Neural cell (in vitro differentiated cells): ENCODE measurements at regions not wholly inside any gene's neighbourhood (a gene's known extent, or its start where the extent isn't known, plus 50 kb on each side); places are given as distances from the start of the nearest gene placed in this dataset.

Experiments
- CTCF ChIP-seq: fragments of 450-650 bp; IDR thresholded peaks from 2 replicates; pipeline ENCODE4 v1.5.1; 2014; ENCODE audit warnings: antibody characterized with exemption, mild to moderate bottlenecking, moderate library complexity; ENCODE audit not compliant: poor library complexity, severe bottlenecking
- EP300 ChIP-seq: fragments of 450-650 bp; conservative IDR thresholded peaks from 2 replicates; pipeline ENCODE4 v1.6.1; 2014; ENCODE audit warnings: antibody characterized with exemption, mild to moderate bottlenecking, moderate library complexity; ENCODE audit not compliant: poor library complexity, severe bottlenecking
- EZH2 ChIP-seq: fragments of 200-600, 300-800 bp; shearing (Covaris generic), sonication (generic); IDR thresholded peaks from 2 replicates; pipeline ENCODE4 v1.6.1; 2014; ENCODE audit warnings: antibody characterized with exemption, low read length, borderline replicate concordance, mild to moderate bottlenecking; ENCODE audit not compliant: insufficient read depth, poor library complexity, severe bottlenecking
- MXI1 ChIP-seq: fragments of 450-650 bp; conservative IDR thresholded peaks from 2 replicates; pipeline ENCODE4 v1.6.1; 2014; ENCODE audit warnings: antibody characterized with exemption, mild to moderate bottlenecking; ENCODE audit not compliant: poor library complexity, severe bottlenecking
- POLR2AphosphoS5 ChIP-seq: IDR thresholded peaks from 2 replicates; pipeline ENCODE4 v1.6.1; 2012
- RAD21 ChIP-seq: fragments of 450-650 bp; conservative IDR thresholded peaks from 2 replicates; pipeline ENCODE4 v1.6.1; 2014; ENCODE audit warnings: antibody characterized with exemption, mild to moderate bottlenecking, moderate library complexity
- REST ChIP-seq: IDR thresholded peaks from 2 replicates; pipeline ENCODE4 v1.6.1; 2012; ENCODE audit warnings: borderline replicate concordance
- SMC3 ChIP-seq: fragments of 450-650 bp; conservative IDR thresholded peaks from 2 replicates; pipeline ENCODE4 v1.6.1; 2014; ENCODE audit warnings: antibody characterized with exemption, mild to moderate bottlenecking, moderate library complexity; ENCODE audit not compliant: poor library complexity
- TAF1 ChIP-seq: IDR thresholded peaks from 2 replicates; pipeline ENCODE4 v1.6.1; 2012; ENCODE audit warnings: low read depth

- TF ChIP-seq CTCF (no peak), POLR2AphosphoS5 (no peak), REST (no peak), EZH2 (no peak), SMC3 (no peak), RAD21 (no peak), TAF1 (no peak), MXI1 (no peak), EP300 (no peak)
Observed at GRCh38 chr18:54086863-54087262, 137.6 kb downstream of the MBD2 start.
